ENCODE measurements at regions not wholly inside any gene's neighbourhood (a gene's known extent, or its start where the extent isn't known, plus 50 kb on each side); places are given as distances from the start of the nearest gene placed in this dataset.

DNA sequence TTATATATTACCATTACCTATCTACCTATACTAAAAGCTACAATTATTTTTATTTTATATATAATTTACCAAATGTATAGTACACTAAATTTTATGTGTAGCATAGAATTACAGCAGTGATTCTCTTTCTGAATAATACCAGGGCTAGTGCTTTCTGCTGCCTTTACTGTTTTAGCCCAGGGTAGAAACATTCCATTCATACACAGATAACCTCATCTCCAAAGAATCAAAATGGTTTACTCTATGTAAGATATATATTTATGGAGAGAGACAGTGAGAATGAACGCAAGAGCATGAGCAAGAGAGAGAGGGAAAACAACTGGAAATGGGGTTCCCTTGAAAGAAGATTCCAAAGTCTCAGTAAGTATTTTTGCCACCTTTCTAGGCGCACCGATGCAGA lies 56.3 kb upstream of the ATXN1 start:
- DNase-seq (ENCODE audit: low read depth, low spot score) = no peak
- peaks cover 5% of the 10 kb centered on the region for H3K4me1 ChIP-seq (ENCODE audit: control insufficient read depth, extremely low read depth, insufficient read depth, low read length)
- no peak overlapping the region for H3K4me2 ChIP-seq (ENCODE audit: control insufficient read depth, extremely low read depth, insufficient read depth, low read depth, low read length)
- TF ChIP-seq EZH2 (IDR thresholded peaks at IDR 0.05; ENCODE audit: low read length) = no peak
- TF ChIP-seq, protein P1, sequence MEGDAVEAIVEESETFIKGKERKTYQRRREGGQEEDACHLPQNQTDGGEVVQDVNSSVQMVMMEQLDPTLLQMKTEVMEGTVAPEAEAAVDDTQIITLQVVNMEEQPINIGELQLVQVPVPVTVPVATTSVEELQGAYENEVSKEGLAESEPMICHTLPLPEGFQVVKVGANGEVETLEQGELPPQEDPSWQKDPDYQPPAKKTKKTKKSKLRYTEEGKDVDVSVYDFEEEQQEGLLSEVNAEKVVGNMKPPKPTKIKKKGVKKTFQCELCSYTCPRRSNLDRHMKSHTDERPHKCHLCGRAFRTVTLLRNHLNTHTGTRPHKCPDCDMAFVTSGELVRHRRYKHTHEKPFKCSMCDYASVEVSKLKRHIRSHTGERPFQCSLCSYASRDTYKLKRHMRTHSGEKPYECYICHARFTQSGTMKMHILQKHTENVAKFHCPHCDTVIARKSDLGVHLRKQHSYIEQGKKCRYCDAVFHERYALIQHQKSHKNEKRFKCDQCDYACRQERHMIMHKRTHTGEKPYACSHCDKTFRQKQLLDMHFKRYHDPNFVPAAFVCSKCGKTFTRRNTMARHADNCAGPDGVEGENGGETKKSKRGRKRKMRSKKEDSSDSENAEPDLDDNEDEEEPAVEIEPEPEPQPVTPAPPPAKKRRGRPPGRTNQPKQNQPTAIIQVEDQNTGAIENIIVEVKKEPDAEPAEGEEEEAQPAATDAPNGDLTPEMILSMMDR (optimal IDR thresholded peaks at IDR 0.05 in 1 of 3, IDR thresholded peaks at IDR 0.05 in 1 of 3, conservative IDR thresholded peaks at IDR 0.05 in 1 of 3; ENCODE audit: extremely low read depth in 1 of 3, insufficient read depth in 2 of 3, low read length in 3 of 3) = no peak
- no peaks in the 10 kb centered on the region for H4K20me1 ChIP-seq (ENCODE audit: control insufficient read depth, extremely low read depth, insufficient read depth, low read length)
- H3K9me1 ChIP-seq (ENCODE audit: control insufficient read depth, extremely low read depth, insufficient read depth, low read length) = no peaks in the 10 kb centered on the region
- FAIRE-seq = no peak
- no peaks in the 10 kb centered on the region for H3K27me3 ChIP-seq (ENCODE audit: control insufficient read depth, extremely low read depth, insufficient read depth, low read length)
- H3K27ac ChIP-seq (ENCODE audit: control insufficient read depth, insufficient read depth, low read length) = no peak overlapping the region
- no peak overlapping the region for H3K4me3 ChIP-seq (ENCODE audit: control insufficient read depth in 2 of 3, extremely low read depth in 1 of 3, insufficient read depth in 2 of 3, low read depth in 1 of 3, low read length in 3 of 3)
- peaks cover 3% of the 10 kb centered on the region for H3K9me3 ChIP-seq (ENCODE audit: control insufficient read depth, low read depth, low read length)
- dilution Hi-C loops (cut with MboI; ENCODE audit: extremely low pct_ligation_motif_present, low sequenced_read_pairs) = no loop called here
- H3K79me2 ChIP-seq (ENCODE audit: control insufficient read depth, insufficient read depth, low read length) = no peaks in the 10 kb centered on the region
- no peak overlapping the region for H2AFZ ChIP-seq (ENCODE audit: control insufficient read depth, low read length)
- H3K9ac ChIP-seq (ENCODE audit: control insufficient read depth, extremely low read depth, insufficient read depth, low read length) = no peak overlapping the region
- no peaks in the 10 kb centered on the region for H3K36me3 ChIP-seq (ENCODE audit: control insufficient read depth in 2 of 2, extremely low read depth in 1 of 2, insufficient read depth in 2 of 2, low read length in 2 of 2)

DNA sequence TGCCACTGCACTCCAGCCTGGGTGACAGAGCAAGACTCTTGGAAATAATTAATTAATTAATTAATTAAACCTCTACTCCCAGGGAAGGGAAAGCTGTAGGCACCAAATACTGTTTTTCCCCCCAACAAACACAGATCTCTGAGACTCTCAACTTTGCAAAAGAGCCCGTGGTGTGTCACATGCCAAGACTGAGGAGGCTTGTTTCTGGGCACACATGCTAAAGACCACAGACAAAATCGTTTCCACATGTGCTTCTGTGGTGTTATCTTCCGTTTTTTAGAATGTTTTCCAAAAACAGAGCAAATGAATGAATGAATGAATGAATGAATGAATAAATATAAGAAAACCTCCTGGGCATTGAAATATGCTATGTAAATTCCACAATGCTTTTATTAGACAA lies 55.6 kb upstream of the ATXN1 start:
- H3K9ac ChIP-seq (ENCODE audit: control insufficient read depth, extremely low read depth, insufficient read depth, low read length) = no peak overlapping the region
- no peak for TF ChIP-seq EZH2 (IDR thresholded peaks at IDR 0.05; ENCODE audit: low read length)
- TF ChIP-seq, protein P1 (optimal IDR thresholded peaks at IDR 0.05 in 1 of 3, IDR thresholded peaks at IDR 0.05 in 1 of 3, conservative IDR thresholded peaks at IDR 0.05 in 1 of 3; ENCODE audit: extremely low read depth in 1 of 3, insufficient read depth in 2 of 3, low read length in 3 of 3) = no peak
- H3K4me2 ChIP-seq (ENCODE audit: control insufficient read depth, extremely low read depth, insufficient read depth, low read depth, low read length) = no peak overlapping the region
- no peak for DNase-seq (ENCODE audit: low read depth, low spot score)
- H2AFZ ChIP-seq (ENCODE audit: control insufficient read depth, low read length) = no peak overlapping the region
- no peaks in the 10 kb centered on the region for H3K36me3 ChIP-seq (ENCODE audit: control insufficient read depth in 2 of 2, extremely low read depth in 1 of 2, insufficient read depth in 2 of 2, low read length in 2 of 2)
- H3K4me3 ChIP-seq (ENCODE audit: control insufficient read depth in 2 of 3, extremely low read depth in 1 of 3, insufficient read depth in 2 of 3, low read depth in 1 of 3, low read length in 3 of 3) = no peak overlapping the region
- no peaks in the 10 kb centered on the region for H3K27me3 ChIP-seq (ENCODE audit: control insufficient read depth, extremely low read depth, insufficient read depth, low read length)
- no peaks in the 10 kb centered on the region for H4K20me1 ChIP-seq (ENCODE audit: control insufficient read depth, extremely low read depth, insufficient read depth, low read length)
- H3K79me2 ChIP-seq (ENCODE audit: control insufficient read depth, insufficient read depth, low read length) = no peaks in the 10 kb centered on the region
- H3K27ac ChIP-seq (ENCODE audit: control insufficient read depth, insufficient read depth, low read length) = no peak overlapping the region
- no peak for FAIRE-seq
- dilution Hi-C loops (cut with MboI; ENCODE audit: extremely low pct_ligation_motif_present, low sequenced_read_pairs) = no loop called here
- no peaks in the 10 kb centered on the region for H3K9me1 ChIP-seq (ENCODE audit: control insufficient read depth, extremely low read depth, insufficient read depth, low read length)
- peaks cover 3% of the 10 kb centered on the region for H3K9me3 ChIP-seq (ENCODE audit: control insufficient read depth, low read depth, low read length)
- no peaks in the 10 kb centered on the region for H3K4me1 ChIP-seq (ENCODE audit: control insufficient read depth, extremely low read depth, insufficient read depth, low read length)
